Liver (tissue), 8 donors: ENCODE measurements at regions not wholly inside any gene's neighbourhood (a gene's known extent, or its start where the extent isn't known, plus 50 kb on each side); places are given as distances from the start of the nearest gene placed in this dataset.

Experiments used
- DNase-seq: peaks from one replicate; pipeline ENCODE4 v3.0.0-alpha.2; 2017; ENCODE audit warnings: low spot score
- H3K27ac ChIP-seq, 2 donors: one replicate each; pipeline ENCODE4 v1.7.0; 2013; ENCODE audit warnings: inconsistent platforms in 2 of 2, low read length in 2 of 2, control low read depth in 1 of 2, low read depth in 1 of 2, mild to moderate bottlenecking in 1 of 2
- H3K27me3 ChIP-seq, 4 donors: one replicate each; pipeline versions ENCODE4 v1.6.1 to v1.7.0; 2013; ENCODE audit warnings: low read length in 3 of 4, inconsistent platforms in 1 of 4, mild to moderate bottlenecking in 1 of 4, moderate library complexity in 1 of 4; ENCODE audit not compliant: control insufficient read depth in 4 of 4, insufficient read depth in 4 of 4
- H3K36me3 ChIP-seq, 4 donors: one replicate each; pipeline versions ENCODE4 v1.6.1 to v1.7.0; 2013; ENCODE audit warnings: low read length in 3 of 4, mild to moderate bottlenecking in 3 of 4, low read depth in 1 of 4, moderate library complexity in 1 of 4; ENCODE audit not compliant: control insufficient read depth in 4 of 4, insufficient read depth in 3 of 4
- H3K4me1 ChIP-seq, 4 donors: one replicate each; pipeline versions ENCODE4 v1.6.1 to v1.7.0; 2013; ENCODE audit warnings: low read length in 3 of 4, mild to moderate bottlenecking in 3 of 4, moderate library complexity in 1 of 4; ENCODE audit not compliant: control insufficient read depth in 4 of 4, insufficient read depth in 4 of 4
- H3K4me3 ChIP-seq, 3 donors: one replicate each; pipeline versions ENCODE4 v1.6.1 to v1.7.0; 2013; ENCODE audit warnings: low read length in 3 of 3, control low read depth in 1 of 3, low read depth in 1 of 3, mild to moderate bottlenecking in 1 of 3
- H3K9ac ChIP-seq, 2 donors: one replicate each; pipeline ENCODE4 v1.7.0; 2013; ENCODE audit warnings: low read length in 2 of 2, mild to moderate bottlenecking in 2 of 2, moderate library complexity in 2 of 2, control low read depth in 1 of 2, low read depth in 1 of 2
- H3K9me3 ChIP-seq, 4 donors: one replicate each; pipeline versions ENCODE4 v1.6.1 to v1.7.0; 2013; ENCODE audit warnings: low read length in 3 of 4; ENCODE audit not compliant: control insufficient read depth in 4 of 4
- ATF3 ChIP-seq: IDR thresholded peaks from 2 replicates; pipeline ENCODE4 v1.6.1; 2016; ENCODE audit warnings: antibody characterized with exemption
- CTCF ChIP-seq: fragments of 150-350 bp; IDR thresholded peaks from 2 replicates; pipeline ENCODE4 v1.5.1; 2017; ENCODE audit warnings: improper control_type of control experiment, low read depth, low read length; ENCODE audit not compliant: missing input control
- EGR1 ChIP-seq, 2 donors: IDR thresholded peaks; 2 replicates each; pipeline ENCODE4 v1.6.1; 2016 to 2018; ENCODE audit warnings: antibody characterized with exemption in 2 of 2, low read depth in 2 of 2
- FOXA1 ChIP-seq: IDR thresholded peaks from 2 replicates; pipeline ENCODE4 v1.6.1; 2016; ENCODE audit warnings: antibody characterized with exemption
- FOXA2 ChIP-seq: IDR thresholded peaks from 2 replicates; pipeline ENCODE4 v1.6.1; 2016; ENCODE audit warnings: antibody characterized with exemption
- GABPA ChIP-seq, 2 donors: IDR thresholded peaks in 1 of 2; conservative IDR thresholded peaks in 1 of 2; 2 replicates each; pipeline ENCODE4 v1.6.1; 2016; ENCODE audit warnings: antibody characterized with exemption in 2 of 2, mild to moderate bottlenecking in 1 of 2, moderate library complexity in 1 of 2
- HNF4A ChIP-seq, 2 donors: conservative IDR thresholded peaks; 2 replicates each; pipeline ENCODE4 v1.6.1; 2016; ENCODE audit warnings: antibody characterized with exemption in 2 of 2, mild to moderate bottlenecking in 2 of 2
- HNF4G ChIP-seq: IDR thresholded peaks from 2 replicates; pipeline ENCODE4 v1.6.1; 2016; ENCODE audit warnings: antibody characterized with exemption
- JUND ChIP-seq, 2 donors: IDR thresholded peaks; 2 replicates each; pipeline ENCODE4 v1.6.1; 2016; ENCODE audit warnings: antibody characterized with exemption in 2 of 2
- MAX ChIP-seq: IDR thresholded peaks from 2 replicates; pipeline ENCODE4 v1.6.1; 2016; ENCODE audit warnings: antibody characterized with exemption
- NR2F2 ChIP-seq: IDR thresholded peaks from 2 replicates; pipeline ENCODE4 v1.6.1; 2016; ENCODE audit warnings: antibody characterized with exemption
- RAD21 ChIP-seq, 2 donors: IDR thresholded peaks; 2 replicates each; pipeline ENCODE4 v1.6.1; 2016; ENCODE audit warnings: antibody characterized with exemption in 2 of 2, mild to moderate bottlenecking in 2 of 2
- REST ChIP-seq: IDR thresholded peaks from 2 replicates; pipeline ENCODE4 v1.6.1; 2016; ENCODE audit warnings: antibody characterized with exemption, mild to moderate bottlenecking
- RXRA ChIP-seq, 2 donors: IDR thresholded peaks; 2 replicates each; pipeline ENCODE4 v1.6.1; 2017 to 2018; ENCODE audit warnings: antibody characterized with exemption in 2 of 2, mild to moderate bottlenecking in 1 of 2
- SP1 ChIP-seq: IDR thresholded peaks from 2 replicates; pipeline ENCODE4 v1.6.1; 2018; ENCODE audit warnings: antibody characterized with exemption, mild to moderate bottlenecking
- TAF1 ChIP-seq: conservative IDR thresholded peaks from 2 replicates; pipeline ENCODE4 v1.6.1; 2016; ENCODE audit warnings: antibody characterized with exemption, mild to moderate bottlenecking
- YY1 ChIP-seq: IDR thresholded peaks from 2 replicates; pipeline ENCODE4 v1.6.1; 2016; ENCODE audit warnings: antibody characterized with exemption, mild to moderate bottlenecking
- ZBTB33 ChIP-seq: IDR thresholded peaks from 2 replicates; pipeline ENCODE4 v1.6.1; 2016; ENCODE audit warnings: antibody characterized with exemption
- WGBS: extraction: QIAGEN DNeasy Blood & Tissue Kit; methylation state at CpG from one replicate; pipeline ENCODE4 v1.1.7; 2013; 5-methylcytosine and 5-hydroxymethylcytosine counted together
- donor health status: healthy.
- donor health status: healthy.
- donor health status: healthy.
- donor health status: healthy.
- donor health status: healthy.

GRCh38 chr13:86655561-86655960 lies 856.3 kb upstream of the SLITRK6 start (continued):
- TF ChIP-seq ZBTB33 (no peak), MAX (no peak), NR2F2 (no peak), ATF3 (no peak), YY1 (no peak), TAF1 (no peak), RAD21 (IDR thresholded peaks at IDR 0.05) (no peak), RXRA (IDR thresholded peaks at IDR 0.05) (no peak)

GRCh38 chr13:86660090-86660489 lies 860.9 kb upstream of the SLITRK6 start:
- WGBS = 90% methylated on average over 1 of the region's 1 CpG
- no peak for DNase-seq
- no peak for TF ChIP-seq GABPA (IDR thresholded peaks at IDR 0.05 in 1 of 2, conservative IDR thresholded peaks at IDR 0.05 in 1 of 2)
- no peak for TF ChIP-seq FOXA1
- TF ChIP-seq MAX = no peak
- no peak for TF ChIP-seq HNF4A (conservative IDR thresholded peaks at IDR 0.05)
- no peak for TF ChIP-seq RXRA (IDR thresholded peaks at IDR 0.05)
- no peak for TF ChIP-seq FOXA2
- TF ChIP-seq CTCF = no peak
- TF ChIP-seq ZBTB33 = no peak
- no peak for TF ChIP-seq EGR1 (IDR thresholded peaks at IDR 0.05; ENCODE audit: low read depth in 2 of 2)
- TF ChIP-seq RAD21 (IDR thresholded peaks at IDR 0.05) = no peak
- TF ChIP-seq TAF1 = no peak
- no peak for TF ChIP-seq HNF4G
- no peak for TF ChIP-seq JUND (IDR thresholded peaks at IDR 0.05)
- no peak for TF ChIP-seq YY1
- no peak for TF ChIP-seq SP1
- TF ChIP-seq NR2F2 = no peak
- TF ChIP-seq REST = no peak
- no peak for TF ChIP-seq ATF3
- no peaks in the 10 kb centered on the region for H3K4me1 ChIP-seq
- peaks cover 0 to 2% (median 0%) of the 10 kb centered on the region in 4 donors for H3K9me3 ChIP-seq
- no peak overlapping the region for H3K27ac ChIP-seq
- no peak overlapping the region for H3K4me3 ChIP-seq
- H3K27me3 ChIP-seq = no peaks in the 10 kb centered on the region
- H3K9ac ChIP-seq = no peak overlapping the region
- no peaks in the 10 kb centered on the region for H3K36me3 ChIP-seq
